CD4-positive, alpha-beta T cell (primary cell): ENCODE measurements at regions not wholly inside any gene's neighbourhood (a gene's known extent, or its start where the extent isn't known, plus 50 kb on each side); places are given as distances from the start of the nearest gene placed in this dataset.

Experiments
- ATAC-seq: fragments of 200-7000 bp; cut with Tn5 transposase; one replicate; pipeline ENCODE4 v1.10.0; 2022; ENCODE audit warnings: mild to moderate bottlenecking; ENCODE audit not compliant: poor library complexity
- CTCF ChIA-PET: fragments of 350-600 bp; sonication (Branson Sonifier 250); formaldehyde crosslinking; loops from one replicate; lab custom pipeline; 2021; ENCODE audit warnings: antibody characterized with exemption, inconsistent platforms; lab: Charles Lee
- POLR2A ChIA-PET: fragments of 350-600 bp; sonication (Branson Sonifier 250); formaldehyde crosslinking; loops from one replicate; lab custom pipeline; 2021; ENCODE audit warnings: antibody characterized with exemption, inconsistent platforms; lab: Charles Lee
- DNase-seq, 14 experiments: peaks; one replicate each; pipeline ENCODE4 v3.0.0-alpha.2; 2013 to 2020; ENCODE audit warnings: mixed read lengths in 2 of 14
- H3K27ac ChIP-seq, 2 donors: one replicate each; pipeline versions ENCODE4 v1.5.1 to v1.7.0; 2013; ENCODE audit warnings: low read length in 2 of 2, low read depth in 1 of 2, mild to moderate bottlenecking in 1 of 2
- H3K27me3 ChIP-seq, 2 experiments: 1 replicate in 1 of 2; 2 replicates in 1 of 2; pipeline versions ENCODE4 v1.6.1 to v1.7.0; 2013; ENCODE audit warnings: low read length in 2 of 2, control low read depth in 1 of 2, mild to moderate bottlenecking in 1 of 2, moderate library complexity in 1 of 2; ENCODE audit not compliant: insufficient read depth in 2 of 2, control insufficient read depth in 1 of 2
- H3K36me3 ChIP-seq: one replicate; pipeline ENCODE4 v1.6.1; 2013; ENCODE audit warnings: low read length, control low read depth; ENCODE audit not compliant: insufficient read depth
- H3K4me1 ChIP-seq: one replicate; pipeline ENCODE4 v1.6.1; 2013; ENCODE audit warnings: low read length, control low read depth; ENCODE audit not compliant: insufficient read depth
- H3K4me3 ChIP-seq: one replicate; pipeline ENCODE4 v1.5.1; 2013; ENCODE audit warnings: mild to moderate bottlenecking, low read length, moderate library complexity
- H3K9me3 ChIP-seq, 2 experiments: 1 replicate in 1 of 2; 2 replicates in 1 of 2; pipeline versions ENCODE4 v1.6.1 to v1.7.0; 2013; ENCODE audit warnings: low read length in 2 of 2, mild to moderate bottlenecking in 2 of 2, control low read depth in 1 of 2, moderate library complexity in 1 of 2; ENCODE audit not compliant: control insufficient read depth in 1 of 2, insufficient read depth in 1 of 2
- H3K27ac Mint-ChIP-seq: one replicate; pipeline ENCODE4 v1.8.0; 2020; ENCODE audit warnings: mixed read lengths
- H3K27me3 Mint-ChIP-seq: one replicate; pipeline ENCODE4 v1.8.0; 2021; ENCODE audit warnings: mixed read lengths
- H3K36me3 Mint-ChIP-seq: one replicate; pipeline ENCODE4 v1.8.0; 2021; ENCODE audit warnings: low read depth, mixed read lengths
- H3K4me1 Mint-ChIP-seq: one replicate; pipeline ENCODE4 v1.8.0; 2021; ENCODE audit warnings: low read depth, mixed read lengths
- H3K4me3 Mint-ChIP-seq: one replicate; pipeline ENCODE4 v1.8.0; 2020; ENCODE audit warnings: mild to moderate bottlenecking, mixed read lengths
- H3K9me3 Mint-ChIP-seq: one replicate; pipeline ENCODE4 v1.8.0; 2020; ENCODE audit warnings: mixed read lengths
- intact Hi-C, 2 experiments: fragments of 100-400 bp; cut with DNase I in 1 of 2; cut with micrococcal nuclease in 1 of 2; formaldehyde crosslinking; loops; one replicate each; pipeline versions ENCODE4 v1.15.1 to v1.9.0; 2023 to 2025; cut with DNase I, micrococcal nuclease
- TF ChIP-seq, protein P1 (sequence below): fragments of 200-600 bp; IDR thresholded peaks from one replicate; pipeline ENCODE4 v1.8.0; 2022; ENCODE audit warnings: antibody characterized with exemption, mild to moderate bottlenecking

DNA sequence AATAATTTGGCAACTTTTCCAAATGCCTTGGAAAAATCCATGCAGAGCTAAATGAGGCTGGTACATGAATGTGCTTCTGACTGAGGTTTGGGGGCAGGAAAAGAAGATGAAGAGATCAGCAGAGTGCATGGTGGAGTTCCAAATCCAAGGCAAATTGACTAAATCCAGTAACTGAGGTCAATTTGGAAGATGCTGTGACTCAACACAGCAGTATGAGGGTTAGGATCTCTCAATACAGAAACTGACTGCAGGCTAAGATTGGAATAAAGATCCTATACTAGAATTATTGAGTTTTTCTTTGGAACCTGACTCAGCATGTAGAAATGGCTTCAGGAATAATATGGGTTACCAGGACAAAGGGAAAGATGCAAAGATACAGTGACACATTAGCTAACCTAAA, 99.3 kb upstream of the FAT3 start:
- Histone ChIP-seq H3K36me3 (no peaks in the 10 kb centered on the region), H3K4me1 (no peaks in the 10 kb centered on the region), H3K27ac (no peak overlapping the region), H3K4me3 (no peak overlapping the region), H3K9me3 (peaks cover 1 to 5% of the 10 kb centered on the region in 2 experiments), H3K27me3 (no peaks in the 10 kb centered on the region)
- Mint-ChIP-seq H3K9me3 (peaks cover 3% of the 10 kb centered on the region), H3K27ac (no peak overlapping the region), H3K27me3 (no peaks in the 10 kb centered on the region), H3K36me3 (no peaks in the 10 kb centered on the region), H3K4me3 (no peak overlapping the region), H3K4me1 (no peaks in the 10 kb centered on the region)
- ATAC-seq, result no peak
- DNase-seq, result no peak
- TF ChIP-seq, protein P1, sequence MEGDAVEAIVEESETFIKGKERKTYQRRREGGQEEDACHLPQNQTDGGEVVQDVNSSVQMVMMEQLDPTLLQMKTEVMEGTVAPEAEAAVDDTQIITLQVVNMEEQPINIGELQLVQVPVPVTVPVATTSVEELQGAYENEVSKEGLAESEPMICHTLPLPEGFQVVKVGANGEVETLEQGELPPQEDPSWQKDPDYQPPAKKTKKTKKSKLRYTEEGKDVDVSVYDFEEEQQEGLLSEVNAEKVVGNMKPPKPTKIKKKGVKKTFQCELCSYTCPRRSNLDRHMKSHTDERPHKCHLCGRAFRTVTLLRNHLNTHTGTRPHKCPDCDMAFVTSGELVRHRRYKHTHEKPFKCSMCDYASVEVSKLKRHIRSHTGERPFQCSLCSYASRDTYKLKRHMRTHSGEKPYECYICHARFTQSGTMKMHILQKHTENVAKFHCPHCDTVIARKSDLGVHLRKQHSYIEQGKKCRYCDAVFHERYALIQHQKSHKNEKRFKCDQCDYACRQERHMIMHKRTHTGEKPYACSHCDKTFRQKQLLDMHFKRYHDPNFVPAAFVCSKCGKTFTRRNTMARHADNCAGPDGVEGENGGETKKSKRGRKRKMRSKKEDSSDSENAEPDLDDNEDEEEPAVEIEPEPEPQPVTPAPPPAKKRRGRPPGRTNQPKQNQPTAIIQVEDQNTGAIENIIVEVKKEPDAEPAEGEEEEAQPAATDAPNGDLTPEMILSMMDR, result no peak
- intact Hi-C loops, result no loop called here
- ChIA-PET POLR2A (no interaction called here), CTCF (no interaction called here)

DNA sequence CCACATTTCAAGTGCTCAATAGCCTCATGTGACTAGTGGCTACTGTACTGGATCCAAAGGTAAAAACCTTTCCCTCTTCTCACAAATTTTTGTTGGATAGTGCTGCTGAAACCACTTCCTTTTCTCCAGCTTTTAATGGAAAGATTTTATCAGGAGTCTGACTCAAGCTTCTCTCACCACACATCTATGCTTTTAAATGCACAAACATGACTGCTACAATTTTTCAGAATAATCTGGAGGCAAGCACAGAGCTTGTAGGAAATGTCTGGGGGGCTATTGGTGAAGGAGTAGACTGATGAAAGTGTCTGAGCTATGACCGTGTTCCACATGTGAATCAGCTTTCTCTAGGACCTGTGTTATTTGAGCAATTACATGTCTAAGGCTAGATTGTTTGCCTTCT, 101.1 kb upstream of the FAT3 start:
- H3K4me3 Mint-ChIP-seq, result no peak overlapping the region
- H3K27ac Mint-ChIP-seq, result no peak overlapping the region
- H3K4me1 Mint-ChIP-seq, result no peaks in the 10 kb centered on the region
- H3K36me3 Mint-ChIP-seq, result no peaks in the 10 kb centered on the region
- peaks cover 1% of the 10 kb centered on the region for H3K9me3 Mint-ChIP-seq
- TF ChIP-seq, protein P1, result no peak
- ChIA-PET CTCF (no interaction called here), POLR2A (no interaction called here)
- H3K27me3 Mint-ChIP-seq, result no peaks in the 10 kb centered on the region
- intact Hi-C loops, result no loop called here
- Histone ChIP-seq H3K27me3 (no peaks in the 10 kb centered on the region), H3K27ac (no peak overlapping the region), H3K4me1 (no peaks in the 10 kb centered on the region), H3K9me3 (peaks cover 5 to 6% of the 10 kb centered on the region in 2 experiments), H3K4me3 (no peak overlapping the region), H3K36me3 (no peaks in the 10 kb centered on the region)
- DNase-seq (no peak), ATAC-seq (no peak)

DNA sequence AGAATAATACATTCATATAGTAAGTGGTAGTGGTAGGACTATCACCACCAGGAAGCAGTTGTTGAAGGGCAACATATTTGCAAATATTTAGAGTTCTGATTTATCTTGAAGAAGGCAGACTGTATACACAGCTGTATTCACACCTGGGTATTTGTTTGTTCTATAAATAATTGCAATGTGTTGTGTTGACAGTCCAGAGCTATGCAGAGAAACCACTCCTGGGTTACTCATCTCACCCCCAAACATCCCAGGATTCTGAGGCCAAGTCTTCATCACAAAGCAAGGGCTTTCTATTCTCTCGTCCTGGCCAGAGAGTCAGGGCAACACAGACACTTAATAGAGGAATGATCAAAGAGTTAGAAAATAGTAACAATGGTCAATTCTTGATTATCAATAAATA, 102.1 kb upstream of the FAT3 start:
- Mint-ChIP-seq H3K27ac (no peak overlapping the region), H3K27me3 (no peaks in the 10 kb centered on the region), H3K4me1 (no peaks in the 10 kb centered on the region), H3K4me3 (no peak overlapping the region), H3K36me3 (no peaks in the 10 kb centered on the region), H3K9me3 (peaks cover 4% of the 10 kb centered on the region)
- DNase-seq (no peak), ATAC-seq (no peak)
- TF ChIP-seq, protein P1, result no peak
- intact Hi-C loops, result no loop called here
- Histone ChIP-seq H3K27me3 (no peaks in the 10 kb centered on the region), H3K36me3 (no peaks in the 10 kb centered on the region), H3K4me1 (no peaks in the 10 kb centered on the region), H3K27ac (no peak overlapping the region), H3K9me3 (peaks cover 5 to 6% of the 10 kb centered on the region in 2 experiments), H3K4me3 (no peak overlapping the region)
- ChIA-PET CTCF (no interaction called here), POLR2A (no interaction called here)
